Parathyroid adenoma (tissue), 2 donors: ENCODE measurements at regions not wholly inside any gene's neighbourhood (a gene's known extent, or its start where the extent isn't known, plus 50 kb on each side); places are given as distances from the start of the nearest gene placed in this dataset.

Experiments used
- H2AFZ ChIP-seq: fragments of 300-600 bp; sonication (generic); one replicate; pipeline ENCODE4 v1.7.0; 2017; ENCODE audit warnings: antibody characterized with exemption, mild to moderate bottlenecking
- H3K27ac ChIP-seq: fragments of 300-600 bp; sonication (generic); one replicate; pipeline ENCODE4 v1.7.0; 2017
- H3K27me3 ChIP-seq: fragments of 300-600 bp; sonication (generic); one replicate; pipeline ENCODE4 v1.7.0; 2017; ENCODE audit warnings: low read length; ENCODE audit not compliant: control insufficient read depth, insufficient read depth
- H3K36me3 ChIP-seq: fragments of 300-600 bp; sonication (generic); one replicate; pipeline ENCODE4 v1.7.0; 2017; ENCODE audit warnings: low read length; ENCODE audit not compliant: control insufficient read depth, insufficient read depth
- H3K4me1 ChIP-seq: fragments of 300-600 bp; sonication (generic); one replicate; pipeline ENCODE4 v1.7.0; 2017; ENCODE audit warnings: control low read depth
- H3K4me2 ChIP-seq: fragments of 300-600 bp; sonication (generic); one replicate; pipeline ENCODE4 v1.7.0; 2017; ENCODE audit warnings: low read length
- H3K4me3 ChIP-seq: fragments of 300-600 bp; sonication (generic); one replicate; pipeline ENCODE4 v1.7.0; 2017; ENCODE audit warnings: low read depth, low read length
- H3K79me2 ChIP-seq: fragments of 300-600 bp; sonication (generic); one replicate; pipeline ENCODE4 v1.7.0; 2017; ENCODE audit warnings: control low read depth
- H3K9ac ChIP-seq: fragments of 300-600 bp; sonication (generic); one replicate; pipeline ENCODE4 v1.7.0; 2017; ENCODE audit warnings: mild to moderate bottlenecking
- H3K9me3 ChIP-seq: fragments of 300-600 bp; sonication (generic); one replicate; pipeline ENCODE4 v1.7.0; 2017; ENCODE audit warnings: low read length; ENCODE audit not compliant: control insufficient read depth
- TF ChIP-seq, protein P1 (sequence below): fragments of 300-600 bp; sonication (generic); IDR thresholded peaks from one replicate; pipeline ENCODE4 v1.7.0; 2017; ENCODE audit warnings: antibody characterized with exemption, mild to moderate bottlenecking
- donor health status: primary hyperparathyroidism.

DNA sequence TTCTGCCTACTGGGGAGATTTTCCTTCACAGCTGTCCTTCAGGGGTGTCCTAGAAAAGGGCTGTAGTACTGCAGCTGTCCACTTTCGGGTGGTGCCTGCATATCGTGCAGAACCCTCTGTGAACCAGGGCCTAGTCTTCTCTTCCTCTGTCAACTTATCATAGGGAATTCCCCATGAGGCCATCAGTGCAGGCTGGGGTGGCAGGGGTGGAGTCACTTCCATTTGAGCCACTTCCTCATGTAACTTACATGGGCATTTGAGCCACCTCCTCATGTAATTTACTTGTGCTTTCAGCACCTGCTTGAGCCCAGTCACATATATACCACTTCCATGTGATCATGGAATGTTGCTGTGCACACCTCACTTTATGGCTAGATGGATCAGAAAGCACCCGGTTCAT lies 742.0 kb upstream of the RGMB start:
- no peak overlapping the region for H2AFZ ChIP-seq
- no peak overlapping the region for H3K9ac ChIP-seq
- no peaks in the 10 kb centered on the region for H3K9me3 ChIP-seq
- H3K27me3 ChIP-seq, result no peaks in the 10 kb centered on the region
- H3K79me2 ChIP-seq, result no peaks in the 10 kb centered on the region
- H3K27ac ChIP-seq, result no peak overlapping the region
- no peaks in the 10 kb centered on the region for H3K36me3 ChIP-seq
- no peaks in the 10 kb centered on the region for H3K4me1 ChIP-seq
- TF ChIP-seq, protein P1, sequence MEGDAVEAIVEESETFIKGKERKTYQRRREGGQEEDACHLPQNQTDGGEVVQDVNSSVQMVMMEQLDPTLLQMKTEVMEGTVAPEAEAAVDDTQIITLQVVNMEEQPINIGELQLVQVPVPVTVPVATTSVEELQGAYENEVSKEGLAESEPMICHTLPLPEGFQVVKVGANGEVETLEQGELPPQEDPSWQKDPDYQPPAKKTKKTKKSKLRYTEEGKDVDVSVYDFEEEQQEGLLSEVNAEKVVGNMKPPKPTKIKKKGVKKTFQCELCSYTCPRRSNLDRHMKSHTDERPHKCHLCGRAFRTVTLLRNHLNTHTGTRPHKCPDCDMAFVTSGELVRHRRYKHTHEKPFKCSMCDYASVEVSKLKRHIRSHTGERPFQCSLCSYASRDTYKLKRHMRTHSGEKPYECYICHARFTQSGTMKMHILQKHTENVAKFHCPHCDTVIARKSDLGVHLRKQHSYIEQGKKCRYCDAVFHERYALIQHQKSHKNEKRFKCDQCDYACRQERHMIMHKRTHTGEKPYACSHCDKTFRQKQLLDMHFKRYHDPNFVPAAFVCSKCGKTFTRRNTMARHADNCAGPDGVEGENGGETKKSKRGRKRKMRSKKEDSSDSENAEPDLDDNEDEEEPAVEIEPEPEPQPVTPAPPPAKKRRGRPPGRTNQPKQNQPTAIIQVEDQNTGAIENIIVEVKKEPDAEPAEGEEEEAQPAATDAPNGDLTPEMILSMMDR, result no peak
- no peak overlapping the region for H3K4me3 ChIP-seq
- H3K4me2 ChIP-seq, result no peak overlapping the region

DNA sequence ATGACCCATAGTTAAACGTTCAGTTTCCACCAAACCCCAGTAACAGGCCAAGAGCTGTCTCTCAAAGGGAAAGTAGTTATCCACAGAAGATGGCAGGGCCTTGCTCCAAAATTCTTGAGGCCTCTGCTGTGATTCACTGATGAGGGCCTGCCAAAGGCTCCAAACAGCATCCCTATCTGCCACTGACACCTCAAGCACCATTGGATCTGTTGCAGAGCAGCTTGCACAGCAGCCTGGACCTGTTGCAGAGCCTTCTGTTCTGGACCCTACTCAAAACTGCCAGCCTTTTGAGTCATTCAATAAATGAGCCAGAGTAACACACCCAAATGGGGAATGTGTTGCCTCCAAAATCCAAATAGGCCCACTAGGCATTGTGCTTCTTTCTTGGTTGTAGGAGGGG lies 741.5 kb upstream of the RGMB start:
- H3K9ac ChIP-seq, result no peak overlapping the region
- TF ChIP-seq, protein P1, result no peak
- no peaks in the 10 kb centered on the region for H3K27me3 ChIP-seq

DNA sequence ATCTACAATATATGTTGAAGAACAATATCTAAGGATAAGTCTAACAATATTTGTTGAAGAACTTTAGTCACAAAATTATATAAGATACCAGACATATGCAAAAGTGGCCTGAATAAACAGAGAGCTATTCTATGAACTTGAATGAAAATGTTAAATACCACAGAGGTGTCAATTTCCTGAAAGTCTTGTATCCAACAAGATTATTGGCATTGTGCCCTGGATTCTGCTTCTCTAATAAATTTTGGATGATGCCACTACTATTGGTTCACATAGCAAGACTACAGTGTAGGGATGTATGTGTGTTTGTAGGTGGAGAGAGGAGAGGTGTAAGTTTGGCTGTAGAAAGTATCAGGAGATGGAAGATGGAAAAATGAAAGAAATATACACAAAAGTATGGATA lies 731.8 kb upstream of the RGMB start:
- no peak overlapping the region for H3K4me2 ChIP-seq
- no peaks in the 10 kb centered on the region for H3K27me3 ChIP-seq
- H3K36me3 ChIP-seq, result no peaks in the 10 kb centered on the region
- H3K27ac ChIP-seq, result no peak overlapping the region
- H3K4me3 ChIP-seq, result no peak overlapping the region
- no peaks in the 10 kb centered on the region for H3K9me3 ChIP-seq
- no peak overlapping the region for H3K9ac ChIP-seq
- TF ChIP-seq, protein P1, result no peak
- no peak overlapping the region for H2AFZ ChIP-seq
- no peaks in the 10 kb centered on the region for H3K4me1 ChIP-seq
- no peaks in the 10 kb centered on the region for H3K79me2 ChIP-seq

More for the DNA sequence above, 741.5 kb upstream of the RGMB start:
- H3K9me3 ChIP-seq, result no peaks in the 10 kb centered on the region
- no peak overlapping the region for H3K27ac ChIP-seq
- H3K79me2 ChIP-seq, result no peaks in the 10 kb centered on the region
- H2AFZ ChIP-seq, result no peak overlapping the region
- no peaks in the 10 kb centered on the region for H3K4me1 ChIP-seq
- no peak overlapping the region for H3K4me3 ChIP-seq
- no peak overlapping the region for H3K4me2 ChIP-seq
- no peaks in the 10 kb centered on the region for H3K36me3 ChIP-seq

DNA sequence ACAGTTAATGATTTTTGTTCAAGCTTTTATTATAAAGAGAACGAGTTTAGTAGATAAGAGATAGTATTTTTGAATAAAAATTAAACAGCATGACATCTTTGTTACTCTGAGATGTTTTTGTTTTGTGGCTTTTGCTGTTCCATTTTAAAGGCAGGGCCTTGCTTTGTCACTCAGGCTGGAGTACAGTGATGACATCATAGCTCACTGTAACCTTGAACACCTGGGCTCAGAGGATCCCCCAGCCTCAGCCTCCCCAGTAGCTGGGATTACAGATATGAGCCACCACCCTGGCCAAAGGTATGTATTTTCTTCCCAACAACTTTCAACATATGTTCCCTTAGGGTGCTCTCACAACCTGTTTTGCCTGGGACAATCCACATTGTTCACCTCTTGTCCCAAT lies 730.9 kb upstream of the RGMB start:
- Histone ChIP-seq H3K4me1 (no peaks in the 10 kb centered on the region), H3K79me2 (no peaks in the 10 kb centered on the region), H3K4me3 (no peak overlapping the region), H3K27me3 (no peaks in the 10 kb centered on the region), H2AFZ (no peak overlapping the region), H3K9me3 (no peaks in the 10 kb centered on the region), H3K36me3 (no peaks in the 10 kb centered on the region), H3K27ac (no peak overlapping the region), H3K9ac (no peak overlapping the region), H3K4me2 (no peak overlapping the region)
- TF ChIP-seq, protein P1, result no peak

DNA sequence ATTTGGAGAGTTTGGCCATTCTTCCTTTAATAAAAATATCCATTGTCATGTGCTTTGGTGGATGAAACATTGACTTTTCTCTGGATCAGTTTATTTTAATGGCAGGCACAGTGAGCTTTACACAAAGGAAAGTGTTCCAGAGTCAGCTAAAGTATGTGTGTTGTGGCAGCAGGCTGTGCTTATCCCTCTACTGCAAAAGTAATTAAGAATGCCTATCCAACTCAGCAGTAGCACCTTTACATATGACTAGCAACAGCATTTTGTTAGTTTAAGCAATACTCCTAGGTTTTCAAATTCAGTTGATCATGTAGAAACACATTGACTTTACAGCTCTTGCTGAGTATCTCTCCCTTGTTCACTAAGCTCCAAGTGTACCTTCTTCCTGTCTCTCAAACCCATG lies 730.5 kb upstream of the RGMB start:
- H3K4me3 ChIP-seq, result no peak overlapping the region
- H3K79me2 ChIP-seq, result no peaks in the 10 kb centered on the region
- H3K4me2 ChIP-seq, result no peak overlapping the region
- H3K9me3 ChIP-seq, result no peaks in the 10 kb centered on the region
- TF ChIP-seq, protein P1, result no peak
- no peak overlapping the region for H3K27ac ChIP-seq
- H2AFZ ChIP-seq, result no peak overlapping the region
- no peaks in the 10 kb centered on the region for H3K27me3 ChIP-seq
- H3K4me1 ChIP-seq, result no peaks in the 10 kb centered on the region
- H3K9ac ChIP-seq, result no peak overlapping the region
- H3K36me3 ChIP-seq, result no peaks in the 10 kb centered on the region
